HG02798 (cell line): ENCODE measurements at regions not wholly inside any gene's neighbourhood (a gene's known extent, or its start where the extent isn't known, plus 50 kb on each side); places are given as distances from the start of the nearest gene placed in this dataset.

Experiments used
- ATAC-seq: cut with Tn5 transposase; IDR thresholded peaks from one replicate; pipeline ENCODE4 v1.9.1; 2021; ENCODE audit warnings: mild to moderate bottlenecking; ENCODE audit not compliant: unreplicated experiment, poor library complexity

GRCh38 chr3:190790185-190790584 is 72.3 kb downstream of the GMNC start:
- ATAC-seq = no peak

- ATAC-seq = no peak
These were observed 75.6 kb downstream of the GMNC start for GRCh38 chr3:190786898-190787297.

GRCh38 chr3:190785047-190785446 is 77.4 kb downstream of the GMNC start:
- no peak for ATAC-seq

- no peak for ATAC-seq
These were observed 82.0 kb downstream of the GMNC start for GRCh38 chr3:190780524-190780923.

GRCh38 chr3:190774633-190775032 is 87.9 kb downstream of the GMNC start:
- no peak for ATAC-seq

GRCh38 chr3:190773948-190774347 is 88.5 kb downstream of the GMNC start:
- no peak for ATAC-seq

- no peak for ATAC-seq
These were observed 89.7 kb downstream of the GMNC start for GRCh38 chr3:190772831-190773230.

- ATAC-seq = no peak
These were observed 93.6 kb downstream of the GMNC start for GRCh38 chr3:190768891-190769290.

- ATAC-seq = no peak
These were observed 94.6 kb downstream of the GMNC start for GRCh38 chr3:190767851-190768250.

- ATAC-seq = no peak
These were observed 98.0 kb downstream of the GMNC start for GRCh38 chr3:190764231-190765134.

GRCh38 chr3:190762801-190763200 is 99.7 kb downstream of the GMNC start:
- ATAC-seq = no peak

- no peak for ATAC-seq
These were observed 114.9 kb downstream of the GMNC start for GRCh38 chr3:190747571-190747970.

- no peak for ATAC-seq
These were observed 115.5 kb downstream of the GMNC start for GRCh38 chr3:190746986-190747385.

GRCh38 chr3:190746531-190746930 is 116.0 kb downstream of the GMNC start:
- ATAC-seq = no peak

GRCh38 chr3:190741788-190742187 is 120.7 kb downstream of the GMNC start:
- no peak for ATAC-seq

- no peak for ATAC-seq
These were observed 122.8 kb downstream of the GMNC start for GRCh38 chr3:190739641-190740185.

- ATAC-seq = no peak
These were observed 123.8 kb downstream of the GMNC start for GRCh38 chr3:190738636-190739155.

GRCh38 chr3:190737446-190737845 is 125.0 kb downstream of the GMNC start:
- ATAC-seq = no peak

- no peak for ATAC-seq
These were observed 128.0 kb downstream of the GMNC start for GRCh38 chr3:190734490-190734889.

- ATAC-seq = no peak
These were observed 128.8 kb downstream of the GMNC start for GRCh38 chr3:190733591-190734146.

GRCh38 chr3:190731596-190731995 is 130.9 kb downstream of the GMNC start:
- no peak for ATAC-seq
